Glomerular endothelial cell (primary cell): ENCODE measurements at regions not wholly inside any gene's neighbourhood (a gene's known extent, or its start where the extent isn't known, plus 50 kb on each side); places are given as distances from the start of the nearest gene placed in this dataset.
"Not testable (repeated sequence)": the region's sequence is repeated elsewhere in the genome, so short reads cannot be mapped to it uniquely, and the experiment has no call there.

Experiments
- DNase-seq: peaks from one replicate; pipeline ENCODE4 v3.0.0-alpha.2; 2011; ENCODE audit warnings: low read depth, low spot score; ENCODE audit errors: extremely low read depth

DNA sequence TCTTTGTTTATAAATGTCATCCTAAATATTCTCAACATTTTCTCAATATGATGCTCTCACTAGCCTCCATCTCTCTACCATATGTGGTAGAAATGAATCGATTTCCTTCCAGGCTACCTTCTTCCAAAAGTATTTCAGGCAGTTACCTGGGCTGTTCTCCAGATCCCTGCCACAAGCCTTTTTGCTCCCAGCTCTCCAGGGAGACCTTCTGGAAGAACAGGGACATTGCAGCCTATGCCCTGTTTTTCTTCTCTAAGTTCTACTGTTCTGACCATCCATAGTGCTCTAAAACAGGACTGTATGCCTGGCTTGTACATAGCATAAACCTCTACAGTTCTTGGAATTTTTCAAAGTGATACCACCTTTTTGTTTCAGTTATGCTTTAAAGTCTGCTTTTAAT, 552.8 kb downstream of the ANKRD7 start:
- DNase-seq, result no peak

DNA sequence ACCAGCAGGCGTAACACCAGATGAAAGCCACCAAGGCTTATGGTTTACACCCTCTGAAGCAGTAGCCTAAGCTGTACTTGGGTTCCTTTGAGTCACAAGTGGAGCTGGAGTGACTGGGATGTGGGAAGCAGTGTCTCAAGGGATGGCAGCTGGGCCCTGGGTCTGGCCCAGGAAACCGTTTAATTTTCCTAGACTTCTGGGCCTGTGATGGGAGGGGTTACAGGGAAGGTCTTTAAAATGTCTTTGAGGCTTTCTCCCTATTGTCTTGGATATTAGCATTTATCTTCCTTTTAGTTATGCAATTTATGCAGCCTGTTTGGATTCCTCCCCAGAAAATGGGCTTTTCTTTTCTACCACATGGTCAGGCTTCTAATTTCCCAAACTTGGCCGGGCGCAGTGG, 568.2 kb downstream of the ANKRD7 start:
- no peak for DNase-seq

DNA sequence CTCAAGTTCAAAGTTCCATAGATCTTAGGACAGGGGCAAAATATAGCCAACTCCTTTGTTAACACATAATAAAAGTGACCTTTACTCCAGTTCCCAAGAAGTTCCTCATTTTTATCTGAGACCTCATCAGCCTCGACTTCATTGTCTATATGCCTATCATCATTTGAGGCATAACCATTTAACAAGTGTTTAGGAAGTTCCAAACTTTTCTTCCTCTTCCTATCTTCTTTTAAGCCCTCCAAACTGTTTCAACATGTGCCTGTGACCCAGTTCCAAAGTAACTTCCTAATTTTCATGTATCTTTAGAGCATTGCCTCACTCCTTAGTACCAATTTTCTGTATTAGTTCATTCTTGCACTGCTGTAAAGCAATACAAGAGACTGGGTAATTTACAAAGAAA, 569.1 kb downstream of the ANKRD7 start:
- DNase-seq, result no peak

DNA sequence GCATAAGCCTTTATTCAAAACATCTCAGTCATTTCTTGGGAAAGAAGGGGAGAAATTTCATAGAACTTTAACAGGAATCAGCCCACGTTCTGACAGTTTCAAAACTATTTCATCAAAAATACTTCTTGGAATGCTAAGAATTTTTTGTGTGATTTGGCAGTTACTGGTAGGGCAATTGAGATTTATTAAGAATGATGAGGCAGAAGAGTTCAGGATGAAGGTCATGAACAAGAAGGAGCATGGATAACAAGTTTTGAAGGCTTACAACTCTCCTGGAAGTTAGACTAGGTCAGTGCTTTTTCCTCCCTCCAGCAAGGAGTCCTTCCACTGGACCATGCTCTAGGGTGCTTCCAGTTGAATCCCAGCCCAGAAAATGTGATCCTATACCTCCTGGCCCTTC, 569.9 kb downstream of the ANKRD7 start:
- no peak for DNase-seq

DNA sequence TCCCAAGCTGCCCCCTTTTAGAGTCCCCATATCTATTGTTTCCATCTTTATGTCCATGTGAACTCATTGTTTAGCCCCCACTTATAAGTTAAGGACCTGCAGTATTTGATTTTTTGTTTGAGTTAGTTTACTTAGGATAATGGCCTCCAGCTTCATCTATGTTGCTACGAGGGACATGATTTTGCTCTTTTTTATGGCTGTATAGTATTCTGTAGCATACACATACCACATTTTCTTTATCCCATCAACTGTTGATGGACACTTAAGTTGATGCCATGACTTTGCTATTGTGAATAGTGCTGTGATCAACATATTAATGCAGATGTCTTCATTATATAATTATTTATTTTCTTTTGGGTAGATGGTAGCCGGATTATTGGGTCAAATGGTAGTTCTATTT, 576.9 kb downstream of the ANKRD7 start:
- DNase-seq, result no peak

DNA sequence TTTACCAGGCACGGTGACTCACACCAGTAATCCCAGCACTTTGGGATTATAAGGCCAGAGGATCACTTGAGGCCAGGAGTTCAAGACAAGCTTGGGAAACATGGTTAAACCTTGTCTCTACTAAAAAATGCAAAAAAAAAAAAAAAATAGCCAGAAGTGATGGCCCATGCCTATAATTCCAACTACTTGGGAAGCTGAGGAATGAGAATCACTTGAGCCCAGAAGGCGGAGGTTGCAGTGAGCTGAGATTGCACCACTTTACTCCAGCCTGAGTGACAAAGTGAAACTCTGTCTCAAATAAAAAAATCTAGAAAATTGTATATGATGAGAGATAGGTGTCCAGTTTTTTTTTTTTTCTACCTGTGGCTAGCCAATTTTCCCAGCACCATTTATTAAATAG, 578.2 kb downstream of the ANKRD7 start:
- DNase-seq, result no peak

DNA sequence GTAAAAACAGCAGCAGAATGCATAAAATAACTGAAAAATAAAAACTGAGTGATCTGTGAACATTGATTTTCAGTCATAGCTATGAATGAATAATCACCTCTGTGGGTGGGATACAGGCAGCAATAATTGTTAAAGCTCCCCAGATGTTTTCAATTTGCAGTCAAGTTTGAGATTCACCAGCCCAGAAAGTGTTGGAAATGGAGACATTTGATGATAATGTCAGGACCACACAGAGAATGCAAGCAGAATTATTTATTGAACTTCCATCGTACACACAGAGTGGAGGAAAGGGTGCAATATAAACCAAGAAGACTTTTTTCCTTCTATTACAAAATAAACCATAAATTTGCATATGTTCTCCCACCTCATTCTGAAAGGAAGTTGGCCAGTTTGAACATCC, 601.7 kb downstream of the ANKRD7 start:
- DNase-seq, result no peak

DNA sequence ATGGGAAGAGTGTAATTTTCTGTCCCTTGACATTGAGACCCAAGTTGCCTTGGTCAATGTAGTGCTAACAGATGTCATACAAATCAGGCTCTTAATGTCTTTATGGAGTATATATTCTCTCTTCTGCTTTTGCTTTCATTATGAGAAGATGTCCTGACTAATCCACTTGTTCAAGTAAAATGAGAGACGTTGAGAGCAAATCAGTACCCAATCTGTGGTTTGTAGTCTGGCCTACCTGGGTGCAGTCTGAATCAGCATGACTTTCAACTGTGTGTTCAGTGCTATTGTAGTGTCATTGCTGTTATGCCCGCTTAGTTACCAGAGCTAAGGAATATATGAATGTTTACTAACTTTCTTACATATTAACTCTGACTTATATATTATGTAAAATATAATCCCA, 612.4 kb downstream of the ANKRD7 start:
- no peak for DNase-seq

DNA sequence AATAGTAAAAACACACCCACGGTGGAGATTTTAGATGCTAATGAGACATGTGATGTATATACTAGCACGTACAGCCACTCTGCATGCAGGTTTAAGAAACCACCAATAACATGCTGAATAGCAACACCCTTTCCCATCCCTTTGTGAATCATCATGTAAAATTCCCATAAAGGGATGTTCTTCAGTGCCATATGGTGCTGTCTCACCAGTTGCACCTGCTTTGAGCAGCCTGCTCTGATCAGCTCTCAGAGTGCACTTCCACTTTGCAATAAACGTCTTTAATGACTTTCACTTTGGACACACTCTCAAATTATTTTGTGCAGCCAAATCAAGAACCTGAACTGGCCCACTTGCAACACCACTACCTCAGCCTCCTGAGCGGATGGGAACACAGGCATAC, 615.0 kb downstream of the ANKRD7 start:
- DNase-seq, result no peak

DNA sequence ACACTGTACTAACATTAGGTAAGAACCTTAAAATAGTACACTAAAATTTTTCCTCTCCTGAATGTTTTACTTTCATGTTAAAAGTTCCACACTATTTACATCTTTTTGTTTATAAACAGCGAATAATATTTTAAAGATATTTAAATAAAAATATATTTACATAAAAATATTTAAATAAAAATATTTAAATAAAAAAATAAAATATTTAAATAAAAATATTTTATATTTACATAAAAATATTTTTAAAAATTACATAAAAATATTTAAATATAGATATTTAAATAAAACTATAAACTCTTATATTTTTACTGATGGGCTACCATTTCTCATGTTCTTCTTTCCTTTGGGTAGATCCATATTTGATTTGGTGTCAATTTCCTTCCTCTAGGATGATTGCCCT, 619.0 kb downstream of the ANKRD7 start:
- DNase-seq, result no peak

DNA sequence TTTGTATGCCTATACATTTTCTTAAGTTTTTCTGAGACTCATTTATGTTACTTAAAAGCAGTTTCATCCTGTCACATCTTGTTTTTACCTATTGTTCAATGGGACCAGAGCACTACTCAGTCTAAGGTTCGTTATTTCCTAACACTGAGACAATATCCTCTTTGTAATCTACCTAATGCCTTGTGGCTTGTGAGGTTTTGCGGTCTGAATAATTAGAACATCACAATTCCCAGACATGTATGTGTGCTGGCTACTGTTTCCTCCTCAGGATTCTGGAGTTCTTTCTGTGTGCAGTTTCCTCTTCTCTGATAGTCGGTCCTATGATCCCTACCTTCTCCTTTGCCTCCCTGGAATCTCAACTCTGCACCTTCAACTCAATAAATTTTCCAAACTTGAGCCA, 620.2 kb downstream of the ANKRD7 start:
- DNase-seq, result no peak

DNA sequence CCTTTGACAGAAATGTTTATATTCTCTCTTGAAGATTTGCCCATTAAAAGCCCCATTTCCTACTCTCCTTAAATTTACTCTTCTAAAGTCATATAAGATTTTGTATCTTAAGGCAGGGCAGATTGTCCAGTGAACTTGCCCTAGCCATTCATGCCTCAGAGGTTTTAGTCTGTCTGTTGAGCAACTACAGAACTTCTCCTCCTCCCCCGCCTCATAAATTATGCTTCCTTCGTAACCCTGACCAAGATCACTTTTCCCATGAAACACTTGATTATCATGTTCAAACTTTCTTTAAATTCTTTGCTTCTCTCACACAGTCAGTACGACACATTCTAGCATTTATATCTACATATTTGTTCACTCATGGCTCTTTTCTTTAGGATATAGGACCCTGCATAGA, 621.3 kb downstream of the ANKRD7 start:
- DNase-seq, result no peak

DNA sequence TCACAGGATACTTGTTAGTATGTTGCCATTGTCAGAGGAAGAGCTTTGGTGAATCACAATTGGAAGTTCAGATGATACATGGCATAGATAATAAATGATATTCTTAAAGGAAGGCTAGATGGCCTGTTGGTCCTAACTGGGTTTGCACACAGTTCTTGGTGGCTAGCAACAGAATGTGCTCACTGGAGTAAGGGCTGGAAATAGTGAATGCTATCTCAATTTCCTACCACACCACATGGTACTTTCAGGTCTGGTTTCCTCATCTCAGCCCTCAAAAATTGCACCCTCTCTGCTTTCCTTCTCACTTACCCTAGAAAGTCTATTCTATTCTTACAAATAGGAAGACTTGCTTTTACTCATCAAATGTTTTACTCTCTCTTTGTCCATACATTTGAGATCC, 622.5 kb downstream of the ANKRD7 start:
- DNase-seq, result no peak

DNA sequence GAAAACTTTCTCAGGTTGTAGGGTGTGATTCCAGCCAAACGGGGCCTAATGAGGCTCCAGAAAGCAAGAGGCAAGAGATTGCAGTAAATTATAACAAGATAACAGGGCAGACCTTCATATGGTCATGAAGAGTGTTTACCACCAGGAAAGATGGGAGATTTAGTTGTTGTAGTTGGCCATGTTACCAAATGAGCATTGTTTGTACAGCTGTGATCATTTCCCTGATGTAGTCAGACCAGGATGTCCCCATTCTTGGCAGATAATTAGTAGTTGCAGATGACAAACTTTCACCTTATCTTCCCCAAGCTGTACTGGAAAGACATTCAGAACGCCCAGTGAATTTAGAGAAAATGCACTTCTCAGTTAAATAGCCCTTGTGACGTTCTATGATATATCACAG, 630.8 kb downstream of the ANKRD7 start:
- no peak for DNase-seq

DNA sequence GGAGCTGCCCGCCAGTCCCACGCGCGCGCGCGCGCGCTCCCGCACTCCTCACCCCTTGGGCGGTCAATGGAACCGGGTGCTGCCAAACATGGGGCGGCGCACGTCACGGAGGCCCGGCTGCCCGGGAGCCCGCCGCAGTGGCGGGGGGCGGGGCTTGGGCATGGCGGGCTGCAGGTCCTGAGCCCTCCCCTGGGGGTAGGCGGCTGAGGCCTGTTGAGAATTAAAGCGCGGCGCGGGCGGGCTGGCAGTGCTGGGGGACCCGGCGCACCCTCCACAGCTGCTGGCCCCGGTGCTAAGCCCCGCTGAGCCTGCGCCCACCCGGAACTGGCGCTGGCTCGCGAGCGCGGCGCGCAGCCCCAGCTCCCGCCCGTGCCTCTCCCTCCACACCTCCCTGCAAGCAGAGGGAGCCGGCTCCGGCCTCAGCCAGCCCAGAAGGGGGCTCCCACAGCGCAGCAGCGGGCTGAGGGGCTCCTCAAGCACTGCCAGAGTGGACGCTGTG, 634.2 kb downstream of the ANKRD7 start:
- no peak for DNase-seq

DNA sequence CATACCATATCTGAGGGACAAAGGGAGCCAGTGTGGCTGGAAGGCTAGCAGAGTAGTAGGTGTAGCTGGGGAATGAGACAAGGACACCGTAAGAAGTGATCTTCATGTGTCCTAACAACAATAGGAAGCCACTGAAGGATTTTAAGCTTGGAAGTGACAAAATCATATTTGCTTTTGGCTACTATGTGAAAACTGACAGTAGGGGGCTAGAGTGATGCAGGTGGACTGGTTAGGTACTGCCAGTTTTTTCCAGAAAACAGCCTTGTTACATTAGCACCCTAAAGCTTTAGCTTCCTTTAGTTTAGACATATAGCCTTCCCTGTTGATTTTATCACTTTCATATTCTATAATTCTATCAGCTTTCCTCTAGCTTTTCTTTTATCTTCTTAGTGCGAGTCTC, 637.1 kb downstream of the ANKRD7 start:
- DNase-seq, result no peak

DNA sequence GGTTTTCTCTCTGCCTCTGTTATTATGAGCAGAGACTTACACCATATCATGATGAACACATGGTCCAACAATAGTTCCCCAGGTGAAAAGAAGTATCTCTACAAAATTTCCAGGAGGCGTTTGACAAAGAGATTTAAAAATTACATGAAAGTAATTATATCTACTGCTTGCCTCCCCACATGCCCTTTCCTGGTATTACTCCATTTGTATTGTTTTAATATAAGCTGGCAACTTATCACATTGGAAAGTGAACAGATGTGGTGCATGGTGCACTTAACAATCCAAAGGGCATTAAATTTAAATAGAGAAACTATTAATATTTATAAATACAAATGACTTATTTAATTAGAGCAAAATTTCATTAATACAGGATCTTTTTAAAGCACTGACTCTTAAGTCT, 638.2 kb downstream of the ANKRD7 start:
- DNase-seq, result no peak

DNA sequence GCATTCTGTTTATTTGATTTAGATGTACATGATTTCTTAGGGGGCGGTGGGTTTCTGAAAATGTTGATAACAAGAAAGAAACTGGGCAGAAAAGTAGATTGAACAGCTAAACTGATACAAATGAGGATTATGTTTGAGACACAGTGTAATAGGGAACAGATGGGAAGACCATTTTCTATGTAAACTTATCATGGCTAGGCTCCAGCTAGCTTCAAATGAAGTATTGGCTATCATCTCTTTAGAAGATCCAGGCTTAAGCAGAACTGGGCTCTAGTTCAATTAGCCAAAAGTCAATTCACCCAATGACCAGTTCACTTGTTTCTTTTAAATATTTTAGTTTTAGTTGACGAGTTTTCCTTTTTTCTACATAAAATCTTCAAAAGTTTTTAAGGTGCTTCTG, 639.5 kb downstream of the ANKRD7 start:
- DNase-seq, result no peak

DNA sequence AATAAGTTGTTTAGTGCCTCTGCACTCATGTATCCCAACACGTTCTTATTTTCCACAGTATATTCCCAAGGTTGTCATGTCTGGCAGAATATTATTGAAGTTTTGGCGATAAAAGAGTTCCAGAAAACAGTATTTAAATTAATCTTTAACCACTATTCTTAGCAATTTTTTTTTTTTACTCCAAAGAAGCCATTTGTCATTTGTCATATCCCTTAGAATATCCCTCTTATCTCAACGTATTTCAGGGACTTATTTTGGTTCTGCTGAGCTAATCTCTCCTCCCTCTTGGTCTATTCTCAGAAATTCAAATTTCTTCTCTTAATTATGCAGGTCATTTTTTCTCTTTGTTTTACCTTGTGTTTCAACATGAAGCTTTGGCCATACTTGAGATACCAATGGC, 643.4 kb downstream of the ANKRD7 start:
- DNase-seq, result no peak

DNA sequence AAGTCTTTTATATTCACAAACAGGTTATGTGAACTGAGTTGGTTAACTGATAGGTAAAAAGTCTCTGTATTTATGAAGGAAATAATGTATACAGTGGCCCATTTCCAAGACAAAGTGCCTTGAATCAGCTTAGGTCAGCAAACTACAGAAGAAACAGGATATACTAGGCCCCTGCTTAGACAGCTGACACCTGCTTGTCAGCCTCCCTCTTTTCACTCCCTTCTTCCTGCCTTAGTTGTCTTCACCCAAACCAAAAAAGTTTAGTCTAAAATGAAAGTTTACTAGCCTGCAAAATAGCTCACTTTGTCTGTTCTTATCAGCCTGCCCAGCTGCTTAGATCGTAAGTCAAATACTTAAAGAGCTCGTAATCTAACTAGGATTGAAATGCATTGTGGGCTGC, 644.6 kb downstream of the ANKRD7 start:
- not testable (repeated sequence) for DNase-seq

DNA sequence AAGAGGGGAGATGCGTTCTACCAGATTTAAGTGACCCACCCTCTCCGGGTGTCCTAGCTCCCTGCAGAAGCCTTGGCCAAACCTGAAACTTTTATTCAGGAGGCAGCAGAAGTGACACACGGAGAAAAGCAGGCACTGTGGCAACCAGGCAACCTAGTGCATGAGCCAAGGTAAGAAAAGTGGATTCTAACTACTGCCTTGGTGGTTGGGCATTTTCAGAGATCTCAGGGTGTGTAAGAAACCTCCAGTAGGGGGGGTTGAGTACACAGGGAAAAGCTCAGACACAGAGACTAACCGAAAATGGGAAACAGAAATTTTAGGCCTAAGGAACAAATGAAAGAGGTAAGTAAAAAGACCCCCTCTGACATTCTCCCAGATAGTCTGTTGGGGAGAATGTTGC, 645.7 kb downstream of the ANKRD7 start:
- no peak for DNase-seq

DNA sequence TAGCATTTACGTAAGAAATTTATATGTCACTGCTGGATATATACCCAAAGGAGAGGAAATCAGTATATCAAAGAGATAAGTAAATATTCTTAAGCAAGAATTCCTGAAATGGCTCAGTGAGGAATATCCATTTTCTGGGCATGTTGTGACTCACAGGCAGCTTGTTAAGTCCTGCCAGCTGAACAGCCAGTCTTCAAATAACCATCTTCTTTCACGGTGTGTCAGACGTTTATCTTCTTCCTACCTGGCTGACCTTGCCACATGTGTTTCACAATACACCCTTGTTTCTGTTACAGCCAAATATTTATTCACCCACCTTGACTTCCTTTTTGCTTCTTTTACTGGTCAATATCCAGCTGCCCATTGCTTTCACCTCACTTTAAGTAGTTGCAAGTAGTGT, 648.1 kb downstream of the ANKRD7 start:
- no peak for DNase-seq

DNA sequence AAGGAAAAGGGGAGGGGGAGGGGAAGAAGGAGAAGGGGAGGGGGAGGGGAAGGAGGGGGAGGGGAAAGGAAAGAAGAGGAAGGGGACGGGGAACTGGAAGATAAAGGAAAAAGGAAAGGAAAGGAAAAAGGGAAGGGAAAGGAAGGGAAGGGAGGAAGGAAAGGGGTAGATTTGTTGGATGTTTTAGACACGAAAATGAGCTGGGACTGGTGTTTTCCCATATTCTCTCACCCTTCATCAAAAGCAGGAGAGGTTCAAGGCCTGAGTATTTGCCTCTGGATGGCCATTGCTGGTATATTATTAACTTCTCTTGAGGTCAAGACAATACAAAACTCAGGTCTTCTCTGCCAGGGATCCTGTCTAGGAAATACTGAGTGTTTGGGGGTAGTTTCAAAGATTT, 652.7 kb downstream of the ANKRD7 start:
- DNase-seq, result no peak

DNA sequence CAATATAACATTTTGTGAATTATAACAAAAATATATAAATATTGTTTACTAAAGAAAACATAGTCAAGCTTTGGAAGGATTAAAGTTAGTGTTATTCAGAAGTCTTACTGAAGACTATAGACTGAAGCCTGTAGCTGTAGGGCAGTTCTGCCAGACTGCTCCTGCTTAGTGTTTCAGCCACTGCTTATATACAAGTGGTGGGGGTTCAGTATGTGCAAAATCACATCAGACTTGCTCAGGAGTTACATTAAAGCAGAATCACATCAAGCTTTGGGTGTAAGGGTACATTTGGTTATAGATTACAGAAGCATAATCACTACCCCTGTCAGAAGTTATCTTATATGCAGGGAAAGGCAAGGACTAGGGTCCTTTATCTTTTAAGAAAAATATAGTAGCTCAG, 653.8 kb downstream of the ANKRD7 start:
- no peak for DNase-seq
